HG02938 (cell line): ENCODE measurements at regions not wholly inside any gene's neighbourhood (a gene's known extent, or its start where the extent isn't known, plus 50 kb on each side); places are given as distances from the start of the nearest gene placed in this dataset.
"Not testable (repeated sequence)": the region's sequence is repeated elsewhere in the genome, so short reads cannot be mapped to it uniquely, and the experiment has no call there.

Experiments
- ATAC-seq: cut with Tn5 transposase; IDR thresholded peaks from one replicate; pipeline ENCODE4 v1.9.1; 2021; ENCODE audit warnings: mild to moderate bottlenecking, moderate library complexity; ENCODE audit not compliant: unreplicated experiment

DNA sequence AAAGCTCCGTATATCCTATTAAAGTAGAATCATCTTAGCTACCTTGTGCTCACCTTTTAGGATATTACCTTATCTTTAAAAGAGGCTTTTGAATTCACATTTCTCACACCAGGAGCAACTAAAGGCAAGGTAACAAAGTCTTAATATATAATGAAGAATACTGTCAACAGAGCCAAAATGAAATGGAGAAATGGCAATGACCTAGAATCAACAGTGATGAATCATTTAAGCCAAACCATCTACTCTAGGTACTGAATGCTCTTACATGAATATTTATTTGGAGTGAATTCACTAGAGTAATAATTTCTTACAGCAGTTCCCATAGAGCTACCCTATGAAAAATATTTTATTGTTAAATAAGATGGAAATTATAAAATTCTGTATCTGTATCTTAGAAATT is 421.0 kb downstream of the RND3 start:
- no peak for ATAC-seq

DNA sequence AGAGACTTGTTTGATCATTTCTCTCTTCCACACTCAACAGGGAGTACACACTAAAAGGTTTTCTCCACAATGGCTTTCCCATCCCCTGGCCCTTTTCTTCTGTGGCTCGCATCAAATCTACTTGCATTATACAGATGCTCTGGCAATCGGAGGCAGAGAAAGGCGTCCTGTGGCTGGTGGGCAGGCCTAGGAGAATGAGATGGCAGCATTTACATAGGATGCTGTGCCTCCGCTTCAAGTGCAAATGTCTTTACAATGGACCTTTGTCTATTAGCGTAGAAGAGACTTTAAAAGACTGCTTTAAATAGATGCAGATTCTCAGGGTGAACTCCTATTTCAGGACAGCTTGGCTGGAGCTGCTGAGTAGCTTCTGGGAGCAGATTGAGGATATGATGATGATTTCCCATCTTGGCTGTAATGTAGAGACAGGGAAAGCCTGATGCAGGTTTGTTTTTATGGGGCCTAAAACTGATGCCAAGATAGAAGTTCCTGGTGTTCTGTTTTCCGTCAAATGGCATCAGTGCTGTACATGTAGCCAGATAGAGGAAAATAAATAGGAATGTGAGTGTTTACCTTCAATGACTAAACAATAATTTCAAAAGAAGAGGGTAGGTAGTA is 423.4 kb downstream of the RND3 start:
- no peak for ATAC-seq

DNA sequence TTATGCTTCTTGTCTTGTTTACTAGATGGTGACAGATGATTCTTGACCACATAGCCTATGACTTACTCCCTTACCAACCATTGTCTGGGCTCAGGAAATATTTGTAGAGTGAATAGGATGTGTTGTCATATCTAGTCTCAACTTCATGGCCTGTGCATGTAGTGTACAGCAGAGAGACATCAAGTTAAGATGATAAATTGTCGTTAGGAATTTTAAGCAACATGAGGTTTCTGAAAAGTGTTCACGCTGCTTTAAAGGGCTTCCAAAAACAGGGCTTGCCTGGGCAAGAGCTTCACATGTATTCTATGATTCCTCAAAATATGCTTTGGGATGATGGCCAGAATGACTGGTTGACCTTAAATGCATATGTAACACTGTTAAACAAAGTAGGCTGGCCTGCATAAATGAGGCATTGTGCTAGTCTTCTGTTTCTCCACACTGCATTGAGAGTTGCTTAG is 424.0 kb downstream of the RND3 start:
- no peak for ATAC-seq

DNA sequence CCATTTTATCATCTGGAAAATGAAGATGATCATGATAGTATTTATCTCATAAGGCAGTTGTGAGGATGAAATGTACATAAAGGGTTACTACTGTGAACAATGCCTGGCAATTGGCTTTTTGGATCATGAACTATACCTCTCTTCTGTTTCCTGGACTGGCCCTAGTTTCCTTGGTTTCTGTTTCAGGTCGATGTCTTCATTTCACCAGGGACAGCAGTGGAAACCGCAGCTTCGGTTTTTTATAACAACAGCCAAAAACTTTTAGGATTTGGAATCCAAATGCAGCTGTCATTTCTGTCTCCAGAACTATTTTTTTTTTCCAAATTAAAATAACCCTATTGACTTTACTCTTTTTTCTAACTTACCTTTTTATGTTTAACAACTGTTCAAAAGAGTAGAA is 425.1 kb downstream of the RND3 start:
- no peak for ATAC-seq

DNA sequence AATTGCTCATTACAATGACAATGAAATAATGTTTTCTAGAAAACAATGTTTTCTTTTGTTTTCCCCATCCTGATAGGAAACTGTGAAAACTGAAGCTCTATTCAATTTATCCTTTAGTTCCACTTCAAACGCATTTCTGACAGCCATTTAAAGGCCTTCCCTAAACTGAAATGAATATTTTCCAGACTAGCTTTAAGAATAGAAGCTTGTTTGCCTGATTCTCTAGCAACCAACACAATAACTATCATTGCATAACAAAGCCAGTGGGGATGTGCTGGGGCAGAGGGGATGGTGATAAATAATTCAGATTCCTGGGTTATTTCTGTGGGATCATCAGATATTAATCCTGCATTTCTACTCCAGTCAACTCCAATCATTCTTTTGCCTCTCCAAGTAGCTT is 427.1 kb downstream of the RND3 start:
- no peak for ATAC-seq

DNA sequence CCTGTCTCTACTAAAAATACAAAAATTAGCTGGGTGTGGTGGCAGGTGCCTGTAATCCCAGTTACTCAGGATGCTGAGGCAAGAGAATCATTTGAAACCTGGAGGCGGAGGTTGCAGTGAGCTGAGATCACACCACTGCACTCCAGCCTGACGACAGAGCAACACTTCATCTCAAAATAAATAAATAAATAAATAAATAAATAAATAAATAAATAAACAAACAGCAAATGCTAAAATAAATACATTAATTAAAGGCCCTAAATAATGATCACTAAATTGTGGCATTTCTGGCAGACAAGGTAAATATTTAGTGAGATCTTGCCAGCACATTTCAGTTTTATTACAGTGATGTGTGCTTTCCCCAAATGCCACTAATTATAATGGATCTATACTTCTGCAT is 427.8 kb downstream of the RND3 start:
- ATAC-seq = not testable (repeated sequence)

DNA sequence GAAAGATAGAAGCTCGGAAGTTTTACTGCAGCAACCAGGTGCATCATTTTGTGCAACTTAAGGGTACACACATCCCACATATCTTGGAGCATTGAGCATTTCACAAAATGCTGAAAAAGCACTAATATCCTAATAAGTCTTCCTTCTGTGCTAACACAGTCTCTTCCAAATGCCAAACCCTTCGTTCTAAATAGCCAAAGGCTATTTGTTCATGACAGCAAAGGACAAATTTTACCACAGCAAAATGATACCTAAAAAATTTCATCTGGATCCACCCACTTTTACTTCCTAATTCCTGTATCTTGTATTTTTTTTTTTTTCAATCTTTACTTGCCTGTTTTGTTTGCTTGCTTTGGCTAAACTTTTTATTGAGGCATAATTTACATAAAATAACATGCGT is 435.0 kb downstream of the RND3 start:
- no peak for ATAC-seq

DNA sequence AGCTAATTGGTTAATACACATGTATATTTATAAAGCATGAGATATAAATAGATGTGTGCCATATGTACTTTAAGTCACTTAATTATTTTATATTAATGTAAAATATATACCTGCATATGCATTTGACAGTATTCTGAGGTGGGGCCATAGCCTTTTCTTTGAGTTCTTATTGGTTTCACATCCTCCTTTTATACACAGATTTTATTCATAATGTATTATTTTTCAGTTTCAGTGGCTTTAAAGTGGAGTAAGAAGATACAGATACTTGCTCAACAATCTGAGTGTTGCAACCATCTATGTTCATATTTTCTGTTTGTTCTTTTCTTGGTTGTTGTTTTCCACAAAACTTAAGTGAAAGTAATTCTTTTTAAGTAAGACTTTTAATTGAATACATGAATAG is 436.5 kb downstream of the RND3 start:
- ATAC-seq = peak; percentile 75

DNA sequence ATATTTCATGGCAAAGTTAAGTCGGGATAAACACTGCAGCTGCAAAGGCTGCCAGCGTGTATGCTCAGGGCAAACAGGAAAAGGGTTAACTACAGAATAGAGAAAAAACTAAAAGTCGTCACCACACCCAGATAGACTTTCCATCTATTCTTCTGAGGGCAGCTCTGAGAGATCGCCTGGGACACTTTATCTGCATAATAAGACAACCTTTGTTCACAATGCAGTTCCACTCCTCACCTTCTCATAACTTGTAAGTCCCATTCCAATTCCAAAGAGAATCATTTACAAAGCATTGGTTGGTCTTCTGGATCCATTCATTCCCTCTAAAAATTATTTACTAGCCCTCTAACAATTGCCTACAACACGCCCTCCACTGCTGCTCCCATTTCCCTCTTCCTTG is 437.4 kb downstream of the RND3 start:
- no peak for ATAC-seq

DNA sequence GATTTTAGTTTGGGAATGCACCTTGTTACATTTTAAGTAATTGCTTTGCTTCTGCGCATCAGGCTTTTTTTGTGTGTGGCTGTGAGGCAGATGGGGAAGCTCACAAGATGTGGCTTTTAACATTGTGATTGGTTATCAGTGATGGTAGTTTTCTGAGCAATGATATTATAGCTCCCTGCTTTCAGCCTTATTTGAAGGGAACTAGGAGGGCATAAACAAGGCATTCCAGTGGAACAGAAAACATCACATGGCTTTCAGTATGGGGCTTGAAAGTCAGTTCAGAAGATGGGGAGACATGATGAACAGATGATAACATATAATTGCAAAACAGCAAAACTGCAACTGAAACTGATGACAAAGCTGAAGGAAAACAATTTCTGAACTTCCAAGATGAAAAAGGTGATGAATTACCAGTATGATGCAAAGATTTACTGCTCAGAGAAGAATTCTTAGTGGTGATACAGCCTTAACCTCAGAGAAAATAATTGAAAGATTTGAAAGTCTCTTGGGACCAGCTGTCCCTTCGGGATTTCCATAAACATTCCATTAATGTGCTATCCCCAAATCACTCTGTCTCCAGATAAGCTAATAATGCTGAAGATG is 439.7 kb downstream of the RND3 start:
- no peak for ATAC-seq

DNA sequence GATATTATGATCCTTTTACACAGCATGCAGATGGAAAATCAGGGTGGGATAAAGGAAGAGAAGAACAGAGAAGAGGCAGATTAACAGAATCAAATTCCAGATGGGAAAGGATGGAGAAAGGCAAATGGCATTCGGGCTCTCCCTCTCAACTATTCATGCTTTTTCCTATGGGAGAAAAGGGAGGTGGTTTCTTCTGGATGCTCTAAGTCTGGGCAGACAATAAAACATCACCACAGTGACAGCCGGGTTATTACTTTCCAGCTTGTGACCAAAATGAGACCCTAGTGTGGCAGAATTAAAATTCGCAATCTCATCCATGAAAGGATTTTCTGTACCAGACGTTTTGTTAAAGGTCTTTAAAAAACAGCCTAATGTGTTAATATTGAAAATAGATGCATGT is 440.7 kb downstream of the RND3 start:
- no peak for ATAC-seq

DNA sequence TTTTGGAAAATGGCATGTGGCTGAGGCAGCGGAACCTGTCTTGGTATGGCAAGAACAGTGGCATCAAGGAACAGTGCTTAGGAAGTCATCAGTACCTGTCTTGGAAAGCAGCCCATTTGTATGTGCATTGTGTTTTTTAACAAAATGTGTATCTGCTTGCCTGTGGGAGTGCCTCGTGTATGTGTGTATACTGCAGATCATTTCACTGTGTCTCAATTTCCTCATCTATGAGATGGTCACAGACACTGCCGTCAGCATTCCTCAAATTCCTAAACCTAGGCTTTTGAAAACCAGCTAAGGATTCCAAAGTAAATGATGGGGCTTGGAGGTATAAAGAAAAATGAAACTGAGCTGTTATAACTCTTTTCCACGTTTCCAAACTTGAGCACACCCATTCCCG is 441.3 kb downstream of the RND3 start:
- ATAC-seq = no peak

DNA sequence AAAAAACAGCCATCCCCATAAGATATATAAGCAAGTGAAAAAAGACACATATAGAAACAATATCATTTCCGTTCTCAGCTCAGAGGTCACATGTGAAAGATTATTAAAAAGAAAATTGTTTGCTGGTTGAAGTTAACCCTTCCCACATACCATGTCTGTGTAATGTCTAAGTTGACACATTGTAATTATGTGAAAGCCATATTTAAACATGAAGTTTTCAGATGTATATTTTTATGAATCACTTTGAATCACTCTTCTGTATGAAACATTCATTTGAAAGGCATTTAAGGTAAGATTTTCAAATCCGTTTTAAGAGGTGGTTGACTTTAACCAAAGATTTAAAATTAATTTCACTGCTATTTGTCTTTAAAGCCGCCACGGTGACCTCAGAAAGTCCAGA is 441.9 kb downstream of the RND3 start:
- ATAC-seq = no peak

DNA sequence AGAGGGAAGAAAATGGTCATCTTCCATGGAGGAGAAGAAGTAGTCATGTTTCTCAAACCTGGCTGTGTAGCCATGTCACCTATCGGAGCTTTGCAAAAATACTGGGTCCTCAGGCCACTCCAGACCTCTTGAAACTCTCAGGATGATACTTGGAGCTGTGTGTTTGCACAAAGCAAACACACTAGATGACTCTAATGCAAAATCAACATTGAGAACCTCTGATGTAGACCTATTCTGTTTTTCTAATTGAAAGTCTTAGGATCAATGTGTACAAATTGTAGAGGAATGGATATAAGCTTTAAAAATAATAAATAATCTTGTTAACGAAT is 444.3 kb downstream of the RND3 start:
- no peak for ATAC-seq

DNA sequence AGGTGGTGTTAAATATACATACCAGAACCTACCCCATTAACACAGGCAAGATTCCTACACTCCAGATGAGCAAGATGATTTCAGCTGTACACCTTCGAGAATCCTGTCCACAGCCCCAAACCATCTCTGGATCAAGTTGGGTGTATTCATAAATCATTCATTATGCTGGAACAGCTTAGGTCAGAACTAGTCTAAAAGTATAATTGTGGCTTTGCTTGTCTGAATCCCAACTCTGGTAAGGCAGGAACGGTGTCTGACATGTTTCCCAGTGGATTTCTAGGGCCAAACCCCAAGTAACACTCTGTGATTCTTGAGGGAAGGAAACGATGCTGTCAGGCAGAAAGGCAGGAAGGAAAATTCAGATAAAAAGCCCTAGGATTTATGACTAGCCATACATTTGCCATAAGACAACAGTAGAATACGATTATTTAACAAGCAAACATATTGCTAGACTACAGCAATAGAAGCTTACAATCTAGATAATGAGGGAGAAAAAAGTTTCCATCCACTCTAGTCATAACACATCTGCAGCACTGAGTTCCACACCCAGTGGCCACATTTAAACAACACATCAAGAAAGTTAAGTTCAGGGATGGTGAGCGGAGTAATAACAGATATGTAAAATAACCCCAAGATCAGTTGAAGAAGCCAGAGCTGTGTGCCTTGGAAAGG is 444.8 kb downstream of the RND3 start:
- ATAC-seq = no peak

DNA sequence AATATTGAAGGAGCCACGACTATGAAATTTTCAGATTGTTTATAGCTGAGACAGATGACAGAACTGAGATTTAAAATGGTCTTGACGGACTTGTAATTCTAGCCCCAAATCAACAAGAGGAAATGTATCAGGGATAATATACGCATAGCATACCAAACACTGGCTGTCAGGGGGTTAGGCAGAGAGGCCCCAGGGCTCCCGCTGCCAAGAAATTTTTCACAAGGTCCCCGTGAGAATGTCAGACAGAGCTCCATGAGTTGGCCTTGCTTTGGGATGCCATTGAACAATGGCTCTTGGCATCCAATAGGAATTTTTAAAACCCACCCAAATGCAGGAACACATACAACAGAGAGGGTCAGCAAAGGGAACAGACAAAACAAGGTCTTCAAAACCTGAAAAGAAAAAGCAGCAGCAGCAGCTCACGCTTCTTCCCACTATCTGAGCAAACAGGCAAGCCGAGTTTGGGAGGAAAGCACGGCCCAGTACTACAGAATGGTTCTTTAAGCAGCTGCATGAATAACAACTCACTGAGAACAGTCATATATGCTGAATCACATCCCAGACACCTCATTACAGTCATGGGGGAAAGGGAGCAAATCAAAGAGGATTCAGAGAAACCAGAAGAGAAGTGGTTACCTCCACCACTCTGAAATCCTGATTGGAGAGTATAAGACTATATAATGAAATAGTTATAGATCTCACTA is 445.6 kb downstream of the RND3 start:
- no peak for ATAC-seq

DNA sequence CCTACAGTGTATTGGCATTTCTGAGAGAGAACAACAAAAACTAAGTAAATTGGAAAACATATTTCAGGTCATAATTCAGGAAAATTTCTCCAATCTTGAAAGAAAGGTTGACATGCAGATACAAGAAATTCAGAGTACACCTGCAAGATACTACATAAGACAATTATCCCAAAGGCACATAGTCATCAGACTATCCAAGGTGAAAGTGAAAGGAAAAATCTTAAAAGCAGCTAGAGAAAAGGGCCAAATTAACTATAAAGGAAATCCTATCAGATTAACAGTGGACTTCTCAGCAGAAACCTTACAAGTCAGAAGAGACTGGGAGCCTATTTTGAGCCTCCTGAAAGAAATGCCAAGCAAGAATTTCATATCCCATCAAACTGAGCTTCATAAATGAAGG is 449.0 kb upstream of the MMADHC start:
- ATAC-seq = no peak

DNA sequence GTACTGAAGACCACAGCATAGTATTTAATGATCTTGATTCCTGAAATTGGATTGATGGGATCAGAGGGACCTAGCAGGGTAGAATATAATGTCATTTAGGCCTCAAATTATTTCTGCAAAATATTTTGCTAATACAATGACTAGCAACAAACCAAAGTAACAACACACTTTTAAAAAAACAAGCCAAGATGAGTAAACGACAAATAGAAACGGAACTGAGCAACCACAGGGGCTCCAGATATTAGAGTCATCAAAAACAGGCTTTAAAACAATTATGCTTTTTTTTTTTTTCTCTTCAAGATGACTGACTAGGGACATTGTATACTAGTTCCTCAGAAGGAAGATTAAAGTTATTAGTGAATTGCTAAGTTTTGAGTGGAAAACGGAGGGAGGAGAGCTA is 447.1 kb upstream of the MMADHC start:
- no peak for ATAC-seq

DNA sequence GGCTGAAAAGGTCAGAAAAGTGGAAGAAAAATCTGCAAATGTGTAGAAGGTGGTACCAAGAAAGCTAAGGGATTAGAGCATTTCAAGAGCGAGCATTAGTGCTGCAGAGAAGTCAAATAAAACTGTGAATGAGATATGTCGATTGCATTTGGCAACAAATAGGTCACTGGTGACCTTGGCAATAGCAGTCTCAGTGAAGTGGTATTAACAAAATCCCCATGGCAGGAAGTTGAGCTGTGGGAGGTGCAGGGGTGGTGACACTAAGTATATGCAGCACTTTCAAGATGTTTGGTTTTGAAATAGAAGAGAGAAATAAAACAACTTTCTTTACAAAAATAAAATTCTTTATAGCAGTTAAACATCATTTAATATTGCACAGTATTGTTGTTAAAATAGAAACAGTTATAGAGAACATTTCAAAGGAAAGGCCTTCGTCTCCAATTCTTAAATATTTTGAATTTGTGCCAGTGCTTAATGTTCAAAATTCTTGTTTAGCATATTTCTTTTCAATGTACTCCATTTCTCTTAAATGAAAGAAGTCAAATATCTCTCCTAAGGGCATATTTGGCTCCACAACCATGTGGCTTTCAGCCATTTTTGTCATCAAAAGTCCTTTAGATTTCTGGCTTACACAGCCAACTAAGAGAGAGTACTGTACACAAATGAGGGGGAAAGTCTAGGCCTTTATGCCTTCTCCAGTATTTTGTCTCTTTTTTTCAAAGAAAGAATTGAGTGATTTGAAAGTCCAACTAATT is 443.0 kb upstream of the MMADHC start:
- ATAC-seq = no peak

DNA sequence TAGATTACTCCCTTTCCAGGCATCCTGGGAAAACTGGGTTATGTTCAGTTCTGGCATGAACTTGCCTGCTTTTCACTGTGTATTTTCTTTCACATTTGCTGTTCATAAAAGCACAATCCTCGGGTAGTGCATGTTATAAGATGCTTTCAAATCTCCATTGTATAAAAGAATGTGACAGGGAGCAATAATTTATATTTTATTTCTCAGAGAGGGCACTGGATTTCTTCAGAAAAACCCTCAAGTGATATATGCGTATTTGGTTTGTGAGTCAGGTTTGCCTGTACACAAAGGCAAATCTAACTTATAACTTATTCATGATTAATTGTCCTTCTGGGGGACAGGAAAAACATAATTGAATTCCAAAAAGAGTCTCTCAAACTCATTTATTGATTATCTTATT is 440.7 kb upstream of the MMADHC start:
- no peak for ATAC-seq

DNA sequence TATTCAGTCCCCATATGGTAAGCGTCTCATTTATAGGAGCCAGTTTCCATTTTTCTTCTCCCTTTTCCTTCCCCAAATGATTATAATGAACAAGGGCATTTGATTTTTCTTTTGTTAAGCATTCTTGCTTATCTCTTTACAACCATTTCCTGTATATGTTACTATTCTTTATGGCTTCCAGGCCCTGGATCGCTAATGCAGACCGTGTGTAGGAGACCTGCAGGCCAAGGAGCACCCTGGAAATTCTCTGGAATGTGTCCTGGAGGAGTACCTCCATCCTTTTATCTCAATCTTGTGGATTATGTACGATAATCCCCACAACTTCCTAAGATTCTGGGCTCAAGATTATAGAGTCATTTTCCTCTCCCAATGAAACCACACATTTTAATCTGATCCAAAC is 439.6 kb upstream of the MMADHC start:
- no peak for ATAC-seq
